HCT116 (cell line): ENCODE measurements at regions not wholly inside any gene's neighbourhood (a gene's known extent, or its start where the extent isn't known, plus 50 kb on each side); places are given as distances from the start of the nearest gene placed in this dataset.

Experiments used
- ATAC-seq: fragments of 200-7000 bp; cut with Tn5 transposase; 2 replicates; pipeline ENCODE4 v1.9.1; 2020; ENCODE audit warnings: mild to moderate bottlenecking, moderate library complexity
- BruUV-seq: library from RNA; stranded (reverse); fragments of 400-500 nt; replicated peaks from 2 replicates; lab custom pipeline; 2021; lab: Mats Ljungman, UMichigan
- CTCF ChIA-PET: fragments of 300-600 bp; sonication (Branson Sonifier 250); formaldehyde crosslinking; loops from one replicate; lab custom pipeline; 2021; ENCODE audit warnings: antibody characterized with exemption; lab: Charles Lee
- POLR2A ChIA-PET: fragments of 300-600, 350-600 bp; sonication (Branson Sonifier 250); formaldehyde crosslinking; loops from one replicate; lab custom pipeline; 2021; ENCODE audit warnings: antibody characterized with exemption; lab: Charles Lee
- RAD21 ChIA-PET, 2 experiments: fragments of 300-600 bp; sonication (Branson Sonifier 250); formaldehyde crosslinking; loops; one replicate each; lab custom pipeline; 2023; ENCODE audit warnings: low total read pairs in 2 of 2; ENCODE audit not compliant: uncharacterized antibody in 2 of 2, unreplicated experiment in 2 of 2, low non-redundant PET in 1 of 2; lab: Charles Lee
- DNase-seq: peaks from one replicate; pipeline ENCODE4 v3.0.0-alpha.2; 2010; ENCODE audit warnings: low read depth, low spot score
- H2AFZ ChIP-seq: fragments of 200-600 bp; shearing (Covaris generic), sonication (generic); 2 replicates; pipeline ENCODE4 v1.6.1; 2017; ENCODE audit warnings: low read depth, mixed run types, mixed read lengths, antibody characterized with exemption, low read length; ENCODE audit not compliant: poor library complexity, severe bottlenecking
- H3K27ac ChIP-seq: 2 replicates; pipeline ENCODE4 v1.5.1; 2012; ENCODE audit warnings: low read depth, low read length
- H3K27me3 ChIP-seq: fragments of 200-600 bp; sonication (generic); 2 replicates; pipeline ENCODE4 v1.6.1; 2016; ENCODE audit warnings: mixed run types, low read length, mixed read lengths; ENCODE audit not compliant: insufficient read depth
- H3K36me3 ChIP-seq, 2 experiments: fragments of 200-500 bp in 1 of 2; fragments of 200-600 bp in 1 of 2; sonication (Bioruptor generic) in 1 of 2; sonication (generic) in 1 of 2; 2 replicates each; pipeline versions ENCODE4 v1.5.1 to v1.6.1; 2014 to 2016; ENCODE audit warnings: low read length in 2 of 2, inconsistent platforms in 1 of 2, mixed read lengths in 1 of 2, mixed run types in 1 of 2; ENCODE audit not compliant: insufficient read depth in 2 of 2, control insufficient read depth in 1 of 2
- H3K4me1 ChIP-seq, 2 experiments: fragments of 200-600 bp in 1 of 2; sonication (generic) in 1 of 2; 2 replicates each; pipeline versions ENCODE4 v1.5.1 to v1.6.1; 2012 to 2017; ENCODE audit warnings: low read length in 2 of 2, inconsistent platforms in 1 of 2, mild to moderate bottlenecking in 1 of 2, mixed read lengths in 1 of 2, mixed run types in 1 of 2, moderate library complexity in 1 of 2; ENCODE audit not compliant: insufficient read depth in 2 of 2, control insufficient read depth in 1 of 2
- H3K4me2 ChIP-seq: fragments of 200-600 bp; sonication (generic); 2 replicates; pipeline ENCODE4 v1.6.1; 2017; ENCODE audit warnings: mixed run types, low read length, mixed read lengths
- H3K4me3 ChIP-seq, 2 experiments: fragments of 200-600 bp in 1 of 2; sonication (generic) in 1 of 2; replicated peaks in 1 of 2; 2 replicates each; pipeline ENCODE4 v1.5.1; 2011 to 2016; ENCODE audit warnings: low read length in 2 of 2, control low read depth in 1 of 2, low read depth in 1 of 2, mild to moderate bottlenecking in 1 of 2, mixed read lengths in 1 of 2, mixed run types in 1 of 2
- H3K79me2 ChIP-seq: fragments of 200-600 bp; sonication (generic); 2 replicates; pipeline ENCODE4 v1.6.1; 2017; ENCODE audit warnings: mild to moderate bottlenecking, mixed run types, low read length, moderate library complexity, mixed read lengths; ENCODE audit not compliant: insufficient read depth
- H3K9ac ChIP-seq: fragments of 200-600 bp; sonication (generic); 2 replicates; pipeline ENCODE4 v1.6.1; 2016; ENCODE audit warnings: low read length, mixed read lengths
- H3K9me2 ChIP-seq: fragments of 200-600 bp; sonication (generic), shearing (Covaris generic); 2 replicates; pipeline ENCODE4 v1.6.1; 2017; ENCODE audit warnings: mixed run types, mild to moderate bottlenecking, moderate library complexity; ENCODE audit not compliant: insufficient read depth
- H3K9me3 ChIP-seq, 2 experiments: fragments of 200-500 bp in 1 of 2; fragments of 200-600 bp in 1 of 2; sonication (Bioruptor generic) in 1 of 2; sonication (generic) in 1 of 2; 2 replicates each; pipeline ENCODE4 v1.6.1; 2014 to 2017; ENCODE audit warnings: low read length in 2 of 2, mixed read lengths in 2 of 2, inconsistent platforms in 1 of 2, low read depth in 1 of 2, mild to moderate bottlenecking in 1 of 2, mixed run types in 1 of 2, moderate library complexity in 1 of 2; ENCODE audit not compliant: control insufficient read depth in 1 of 2, insufficient read depth in 1 of 2
- H4K20me1 ChIP-seq: fragments of 200-600 bp; sonication (generic), shearing (Covaris generic); 2 replicates; pipeline ENCODE4 v1.6.1; 2017; ENCODE audit warnings: mixed run types, mild to moderate bottlenecking, moderate library complexity; ENCODE audit not compliant: insufficient read depth
- CTCF ChIP-seq, 3 experiments: fragments of 200-600 bp in 1 of 3; sonication (generic) in 1 of 3; IDR thresholded peaks in 2 of 3; conservative IDR thresholded peaks in 1 of 3; 2 replicates each; pipeline ENCODE4 v1.5.1; 2012 to 2017; ENCODE audit warnings: low read depth in 2 of 3, low read length in 2 of 3, antibody characterized with exemption in 1 of 3, borderline replicate concordance in 1 of 3, control low read depth in 1 of 3, mild to moderate bottlenecking in 1 of 3, mixed read lengths in 1 of 3, mixed run types in 1 of 3, moderate library complexity in 1 of 3; ENCODE audit not compliant: insufficient read depth in 1 of 3
- POLR2A ChIP-seq: IDR thresholded peaks from 2 replicates; pipeline ENCODE4 v1.7.0; 2011; ENCODE audit warnings: borderline replicate concordance; ENCODE audit not compliant: insufficient read depth, insufficient read length; ENCODE audit errors: extremely low read depth
- SP1 ChIP-seq: IDR thresholded peaks from 2 replicates; pipeline ENCODE4 v1.6.1; 2012; ENCODE audit warnings: low read depth
- intact Hi-C: fragments of 100-400 bp; cut with micrococcal nuclease; formaldehyde crosslinking; loops from 2 replicates; pipeline ENCODE4 v1.10.0; 2022

DNA sequence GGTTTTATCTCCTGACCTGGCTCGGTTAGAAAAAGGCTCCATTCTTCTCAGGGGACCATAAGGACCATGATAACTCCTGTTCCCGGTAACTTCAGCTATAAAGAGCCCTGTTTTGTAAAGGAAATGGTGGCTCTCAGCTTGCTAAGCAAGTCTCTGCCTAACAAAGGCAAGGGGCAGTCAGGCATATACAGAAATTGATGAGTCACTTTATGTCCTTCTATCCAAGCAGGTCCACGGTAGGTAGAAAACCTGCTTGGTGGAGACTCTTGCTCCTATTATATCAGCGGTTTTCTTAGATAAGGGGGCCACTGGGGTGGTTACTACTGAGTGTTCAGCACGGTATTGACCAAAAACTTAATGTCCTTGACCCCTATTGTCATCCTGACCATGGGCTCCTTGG, 203.0 kb upstream of the KLF8 start:
- no peaks in the 10 kb centered on the region for H3K27me3 ChIP-seq
- ChIA-PET CTCF (no interaction called here), POLR2A (no interaction called here)
- ATAC-seq (no peak), DNase-seq (no peak)
- H3K79me2 ChIP-seq: no peaks in the 10 kb centered on the region
- no peak overlapping the region for H3K27ac ChIP-seq
- no peak overlapping the region for H2AFZ ChIP-seq
- H3K4me3 ChIP-seq: no peak overlapping the region
- intact Hi-C loops: no loop called here
- H3K4me1 ChIP-seq: no peaks in the 10 kb centered on the region
- H3K9me3 ChIP-seq: no peaks in the 10 kb centered on the region
- TF ChIP-seq SP1: no peak
- TF ChIP-seq, all 23 proteins: peak for 0
- no peak overlapping the region for H3K9ac ChIP-seq
- no peaks in the 10 kb centered on the region for H3K9me2 ChIP-seq
- RAD21 ChIA-PET: no interaction called here
- H4K20me1 ChIP-seq: no peaks in the 10 kb centered on the region
- H3K36me3 ChIP-seq: no peaks in the 10 kb centered on the region
- no TSS peak for BruUV-seq
- H3K4me2 ChIP-seq: no peak overlapping the region

GRCh38 chrX:56029691-56030090, 202.5 kb upstream of the KLF8 start:
- no peaks in the 10 kb centered on the region for H3K36me3 ChIP-seq
- H3K9me3 ChIP-seq: no peaks in the 10 kb centered on the region
- H2AFZ ChIP-seq: no peak overlapping the region
- intact Hi-C loops: no loop called here
- H3K4me3 ChIP-seq: no peak overlapping the region
- no peaks in the 10 kb centered on the region for H3K79me2 ChIP-seq
- H3K9ac ChIP-seq: no peak overlapping the region
- no peak for ATAC-seq
- no peak overlapping the region for H3K4me2 ChIP-seq
- ChIA-PET POLR2A (no interaction called here), RAD21 (no interaction called here), CTCF (no interaction called here)
- DNase-seq: no peak
- H3K4me1 ChIP-seq: no peaks in the 10 kb centered on the region
- H3K27me3 ChIP-seq: no peaks in the 10 kb centered on the region
- TF ChIP-seq CTCF (IDR thresholded peaks at IDR 0.05 in 2 of 3, conservative IDR thresholded peaks at IDR 0.05 in 1 of 3; ENCODE audit: borderline replicate concordance in 1 of 3, insufficient read depth in 1 of 3, low read depth in 2 of 3, low read length in 2 of 3) (no peak), POLR2A (no peak)
- no TSS peak for BruUV-seq
- H4K20me1 ChIP-seq: no peaks in the 10 kb centered on the region
- H3K27ac ChIP-seq: no peak overlapping the region
- no peaks in the 10 kb centered on the region for H3K9me2 ChIP-seq
